Erythroblast (primary cell): ENCODE measurements at regions not wholly inside any gene's neighbourhood (a gene's known extent, or its start where the extent isn't known, plus 50 kb on each side); places are given as distances from the start of the nearest gene placed in this dataset.

ENCODE experiments used
- GATA1 ChIP-seq: IDR thresholded peaks from 2 replicates; pipeline ENCODE4 v1.6.1; 2011; ENCODE audit warnings: low read depth, mild to moderate bottlenecking, control low read depth, low read length, moderate library complexity
- POLR2A ChIP-seq: IDR thresholded peaks from 2 replicates; pipeline ENCODE4 v1.6.1; 2011; ENCODE audit warnings: mild to moderate bottlenecking, low read length

GRCh38 chr6:153778216-153778615, 260.8 kb upstream of the OPRM1 start:
- TF ChIP-seq POLR2A (no peak), GATA1 (no peak)
